ENCODE measurements at regions not wholly inside any gene's neighbourhood (a gene's known extent, or its start where the extent isn't known, plus 50 kb on each side); places are given as distances from the start of the nearest gene placed in this dataset.

GRCh38 chr2:114134146-114134545, 244.3 kb downstream of the ACTR3 start:
- no peak for DNase-seq

GRCh38 chr2:114139542-114139941, 249.7 kb downstream of the ACTR3 start:
- no peak for DNase-seq

- DNase-seq = no peak
Measured at GRCh38 chr2:114156366-114157056, 266.6 kb downstream of the ACTR3 start.

GRCh38 chr2:114157057-114157385, 267.1 kb downstream of the ACTR3 start:
- no peak for DNase-seq

GRCh38 chr2:114160263-114160981, 270.5 kb downstream of the ACTR3 start:
- DNase-seq = no peak

- no peak for DNase-seq
Measured at GRCh38 chr2:114161371-114161770, 271.5 kb downstream of the ACTR3 start.

GRCh38 chr2:114167799-114168198, 274.6 kb upstream of the DPP10 start:
- no peak for DNase-seq

- no peak for DNase-seq
Measured at GRCh38 chr2:114170070-114170469, 272.4 kb upstream of the DPP10 start.

GRCh38 chr2:114175507-114175906, 266.9 kb upstream of the DPP10 start:
- DNase-seq = no peak

- peak; percentile 44 for DNase-seq
Measured at GRCh38 chr2:114185501-114185900, 256.9 kb upstream of the DPP10 start.

- no peak for DNase-seq
Measured at GRCh38 chr2:114192362-114192761, 250.1 kb upstream of the DPP10 start.

- DNase-seq = no peak
Measured at GRCh38 chr2:114201781-114202180, 240.7 kb upstream of the DPP10 start.

- no peak for DNase-seq
Measured at GRCh38 chr2:114203679-114204078, 238.8 kb upstream of the DPP10 start.

- DNase-seq = no peak
Measured at GRCh38 chr2:114213808-114214207, 228.6 kb upstream of the DPP10 start.

- DNase-seq = no peak
Measured at GRCh38 chr2:114218383-114218782, 224.1 kb upstream of the DPP10 start.

GRCh38 chr2:114219456-114219855, 223.0 kb upstream of the DPP10 start:
- peak; percentile 11 for DNase-seq

GRCh38 chr2:114222344-114222743, 220.1 kb upstream of the DPP10 start:
- DNase-seq = no peak

GRCh38 chr2:114231921-114232320, 210.5 kb upstream of the DPP10 start:
- no peak for DNase-seq

GRCh38 chr2:114237331-114237730, 205.1 kb upstream of the DPP10 start:
- DNase-seq = no peak

- no peak for DNase-seq
Measured at GRCh38 chr2:114238910-114239559, 203.4 kb upstream of the DPP10 start.

- DNase-seq = no peak
Measured at GRCh38 chr2:114248648-114249047, 193.8 kb upstream of the DPP10 start.

GRCh38 chr2:114252713-114253112, 189.7 kb upstream of the DPP10 start:
- no peak for DNase-seq

GRCh38 chr2:114254875-114255274, 187.6 kb upstream of the DPP10 start:
- DNase-seq = no peak

All from renal pelvis (tissue), 1 donor.